Midbrain (tissue), 1 donor: ENCODE measurements at regions not wholly inside any gene's neighbourhood (a gene's known extent, or its start where the extent isn't known, plus 50 kb on each side); places are given as distances from the start of the nearest gene placed in this dataset.

ENCODE experiments used
- DNase-seq: peaks from one replicate; lab custom pipeline; 2025; lab: John Stamatoyannopoulos, UW

DNA sequence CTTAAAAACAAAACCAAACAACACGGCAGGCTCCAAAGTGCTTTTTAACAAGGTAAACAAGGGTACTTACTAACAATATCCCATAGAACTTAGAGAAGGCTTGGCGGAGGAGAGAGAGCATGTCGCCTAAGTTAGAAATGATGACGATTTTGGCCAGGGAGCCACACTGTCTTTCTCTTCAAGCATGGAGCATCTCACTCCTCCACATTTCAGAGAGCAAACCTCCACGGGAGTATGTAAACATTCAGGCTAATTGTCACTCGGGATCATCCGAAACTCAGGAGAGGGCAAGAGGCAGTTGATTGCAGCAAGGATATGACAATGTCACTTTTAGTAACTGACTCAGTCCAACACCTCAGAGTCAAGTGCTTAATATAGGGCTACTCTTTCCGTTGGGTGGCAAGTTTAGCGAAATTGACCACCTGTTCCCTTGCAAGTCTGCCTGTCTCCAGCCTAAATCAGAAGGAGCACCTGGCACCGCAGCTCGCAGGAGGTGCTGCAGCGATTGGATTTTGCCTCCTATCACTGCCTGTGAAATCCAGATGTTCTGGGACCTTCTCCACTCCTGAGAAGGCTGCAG, 65.8 kb upstream of the RPS6KA2 start:
- no peak for DNase-seq

- DNase-seq: no peak
Observed at GRCh38 chr6:166691746-166692145, 64.7 kb upstream of the RPS6KA2 start.

DNA sequence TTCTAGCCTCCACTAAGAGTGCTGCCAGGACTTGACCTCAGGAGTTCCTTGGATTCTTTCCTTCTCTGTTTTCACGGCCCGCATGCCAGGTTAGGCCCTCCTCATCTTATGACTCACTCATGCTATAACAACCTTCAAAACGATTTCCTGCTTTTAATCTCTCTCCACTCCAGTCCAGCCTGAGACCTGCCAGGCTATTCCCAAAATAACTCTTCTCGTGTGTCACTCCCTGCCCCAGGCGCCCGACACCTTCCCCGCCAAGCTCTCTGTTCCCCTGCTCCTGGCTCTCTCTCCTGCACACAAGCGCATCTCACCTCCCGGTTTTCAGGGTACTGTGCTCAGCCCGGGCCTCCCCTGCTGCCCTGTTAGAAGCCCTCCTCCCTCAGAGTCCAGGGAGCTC, 64.1 kb upstream of the RPS6KA2 start:
- DNase-seq: no peak

GRCh38 chr6:166689687-166690086, 62.6 kb upstream of the RPS6KA2 start:
- DNase-seq: no peak

- DNase-seq: no peak
Observed at GRCh38 chr6:166688901-166689300, 61.9 kb upstream of the RPS6KA2 start.

DNA sequence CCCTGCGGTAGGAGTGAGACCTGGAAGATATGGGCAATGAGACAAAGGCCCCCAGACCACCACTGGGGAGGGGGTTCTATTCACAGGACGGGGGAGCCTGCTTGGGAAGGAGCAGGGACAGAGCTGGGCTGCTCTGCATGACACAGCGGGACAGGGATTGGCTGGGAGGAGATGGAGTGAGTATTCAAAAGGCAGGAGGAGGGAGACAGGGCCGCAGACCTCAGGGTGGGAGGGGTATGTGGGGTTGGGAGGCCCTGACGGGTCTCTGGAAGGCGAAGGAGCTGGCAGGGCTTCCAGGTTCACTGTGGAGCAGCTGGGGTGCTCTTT, 60.8 kb upstream of the RPS6KA2 start:
- no peak for DNase-seq

DNA sequence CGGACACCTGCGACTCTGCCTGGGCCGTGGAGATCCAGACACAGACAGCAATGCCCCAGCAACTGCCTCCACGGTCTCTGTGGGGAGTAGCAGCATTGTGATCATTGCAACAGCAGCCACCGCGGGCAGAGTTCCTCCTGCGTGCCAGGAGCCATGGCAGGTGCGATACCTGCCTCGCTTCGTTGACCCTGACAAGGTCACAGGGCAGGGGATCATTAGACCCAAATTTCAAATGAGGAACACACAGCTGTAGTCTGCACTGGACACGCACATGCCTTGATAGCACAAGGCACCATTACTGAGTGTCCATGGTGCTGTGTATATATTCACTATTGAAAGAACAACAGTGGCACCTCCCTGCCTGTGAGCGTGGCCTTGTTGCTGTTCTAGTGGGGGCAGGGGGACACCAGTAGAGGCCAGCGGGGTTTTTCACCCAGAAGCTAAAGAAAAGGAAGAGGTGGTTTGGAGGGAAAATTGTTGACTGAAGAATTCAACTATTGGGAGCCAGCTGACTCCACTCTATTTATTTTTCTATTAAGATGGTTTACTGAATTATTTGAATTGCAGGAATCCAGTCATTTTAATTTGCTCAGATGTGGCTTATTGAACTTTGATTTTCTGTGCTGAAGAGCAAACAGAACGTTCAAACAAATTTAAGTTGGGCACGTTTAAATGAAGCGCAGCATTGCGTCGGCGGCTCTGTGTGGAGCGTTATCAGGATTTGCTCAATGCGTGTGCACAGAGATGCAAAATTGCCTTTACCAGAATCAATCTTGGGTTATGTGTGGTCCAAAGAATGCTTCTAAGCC, 60.2 kb upstream of the RPS6KA2 start:
- DNase-seq: no peak

DNA sequence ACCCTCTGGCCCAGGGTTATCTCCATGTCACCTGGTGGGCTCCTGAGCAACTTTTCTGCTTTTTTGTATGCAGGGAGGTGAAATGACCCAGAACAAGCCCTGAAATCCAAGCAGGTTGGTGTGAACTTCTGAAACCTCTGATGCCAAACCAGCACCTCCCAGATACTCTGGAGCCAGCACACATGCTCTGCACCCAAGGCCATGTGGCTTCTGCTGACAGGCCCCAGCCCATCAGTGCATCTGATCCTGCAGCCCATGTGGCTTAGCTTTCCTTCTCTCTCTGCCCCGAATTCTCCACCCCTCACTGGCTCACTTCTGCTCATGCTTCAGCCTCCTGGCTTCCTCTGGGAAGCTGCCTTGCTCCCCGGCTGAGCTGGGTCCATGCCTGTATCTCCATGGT, 59.3 kb upstream of the RPS6KA2 start:
- DNase-seq: no peak

DNA sequence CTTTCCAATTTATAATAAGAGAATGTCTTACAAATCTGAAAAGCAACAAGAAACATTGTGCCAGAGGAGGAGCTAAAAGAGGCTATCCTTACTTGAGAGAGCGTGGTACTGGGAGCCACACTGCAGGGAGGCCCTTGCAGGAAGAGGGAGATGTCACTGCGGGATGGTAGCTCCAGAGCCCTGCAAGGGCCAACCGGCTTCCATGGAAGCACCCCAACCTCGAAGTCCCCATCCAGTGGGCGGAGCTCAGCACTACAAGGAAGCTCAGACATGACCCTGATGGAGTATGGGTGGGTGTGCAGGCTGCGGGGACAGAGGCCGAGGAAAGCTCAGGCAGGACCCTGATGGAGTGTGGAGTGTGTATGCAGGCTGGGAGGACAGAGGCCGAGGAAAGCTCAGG, 57.8 kb upstream of the RPS6KA2 start:
- no peak for DNase-seq

- DNase-seq: no peak
Observed at GRCh38 chr6:166684170-166684569, 57.1 kb upstream of the RPS6KA2 start.

DNA sequence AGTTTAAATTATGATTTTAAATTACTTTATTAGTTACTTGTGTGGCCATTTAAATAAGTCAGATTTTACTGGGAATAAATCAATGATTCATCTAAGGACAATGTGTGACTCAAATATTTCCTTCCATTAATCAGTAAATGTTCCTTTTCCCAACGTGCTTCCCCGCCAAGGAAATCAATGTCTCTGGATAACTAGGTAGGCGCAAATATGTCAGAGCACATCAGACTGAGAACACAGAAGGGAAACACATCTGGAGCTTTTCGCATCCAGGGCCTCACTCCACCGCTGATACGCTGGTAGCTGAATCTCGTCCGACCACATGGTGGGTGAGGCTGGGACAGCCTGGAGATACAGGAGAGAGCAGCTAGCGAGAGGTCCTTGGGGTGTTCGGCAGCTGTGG, 56.4 kb upstream of the RPS6KA2 start:
- DNase-seq: no peak

- no peak for DNase-seq
Observed at GRCh38 chr6:166679566-166679965, 52.5 kb upstream of the RPS6KA2 start.

GRCh38 chr6:166678426-166678825, 51.4 kb upstream of the RPS6KA2 start:
- no peak for DNase-seq

DNA sequence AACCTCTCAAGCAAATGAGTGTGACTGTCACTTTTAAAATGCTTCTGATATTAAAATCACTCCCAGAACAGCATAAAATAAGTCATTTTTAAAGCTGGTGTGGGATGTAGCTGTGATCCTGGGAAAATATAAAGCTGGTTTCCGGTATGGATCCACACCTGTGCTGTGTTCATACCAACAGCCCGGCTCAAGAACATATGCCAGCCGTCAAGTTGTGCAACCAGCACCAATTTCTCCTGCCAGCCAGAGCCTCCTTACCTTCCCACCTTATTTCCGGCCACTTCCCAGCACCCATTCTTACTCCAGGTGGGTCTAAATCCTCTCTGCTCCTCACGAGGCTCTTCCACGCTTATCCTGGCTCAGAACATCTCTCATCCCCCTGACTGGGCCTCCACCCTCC, 50.9 kb upstream of the RPS6KA2 start:
- DNase-seq: no peak
